ENCODE measurements at regions not wholly inside any gene's neighbourhood (a gene's known extent, or its start where the extent isn't known, plus 50 kb on each side); places are given as distances from the start of the nearest gene placed in this dataset.

DNA sequence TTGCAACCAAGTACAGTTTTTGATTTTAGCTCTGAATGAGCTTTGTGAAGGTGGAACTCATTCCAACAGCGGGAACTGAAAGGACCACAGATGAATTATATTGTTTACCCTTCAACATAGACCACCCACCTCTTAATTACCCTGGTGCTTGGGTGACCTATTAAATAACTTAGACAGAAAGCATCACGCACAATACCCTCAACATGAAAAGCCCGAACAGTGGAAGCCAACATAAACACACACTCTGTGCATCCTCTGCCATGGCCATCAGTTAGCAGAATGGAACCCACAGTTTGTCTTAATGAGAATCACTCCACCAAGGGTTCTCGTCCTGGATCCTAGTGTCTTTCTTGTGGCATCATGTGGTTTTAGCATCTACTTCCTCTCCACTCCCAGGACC is 60.5 kb downstream of the FOXF2 start:
- no peak for TF ChIP-seq EZH2 (IDR thresholded peaks at IDR 0.05; ENCODE audit: insufficient read depth, low read length)
- TF ChIP-seq, protein P1, sequence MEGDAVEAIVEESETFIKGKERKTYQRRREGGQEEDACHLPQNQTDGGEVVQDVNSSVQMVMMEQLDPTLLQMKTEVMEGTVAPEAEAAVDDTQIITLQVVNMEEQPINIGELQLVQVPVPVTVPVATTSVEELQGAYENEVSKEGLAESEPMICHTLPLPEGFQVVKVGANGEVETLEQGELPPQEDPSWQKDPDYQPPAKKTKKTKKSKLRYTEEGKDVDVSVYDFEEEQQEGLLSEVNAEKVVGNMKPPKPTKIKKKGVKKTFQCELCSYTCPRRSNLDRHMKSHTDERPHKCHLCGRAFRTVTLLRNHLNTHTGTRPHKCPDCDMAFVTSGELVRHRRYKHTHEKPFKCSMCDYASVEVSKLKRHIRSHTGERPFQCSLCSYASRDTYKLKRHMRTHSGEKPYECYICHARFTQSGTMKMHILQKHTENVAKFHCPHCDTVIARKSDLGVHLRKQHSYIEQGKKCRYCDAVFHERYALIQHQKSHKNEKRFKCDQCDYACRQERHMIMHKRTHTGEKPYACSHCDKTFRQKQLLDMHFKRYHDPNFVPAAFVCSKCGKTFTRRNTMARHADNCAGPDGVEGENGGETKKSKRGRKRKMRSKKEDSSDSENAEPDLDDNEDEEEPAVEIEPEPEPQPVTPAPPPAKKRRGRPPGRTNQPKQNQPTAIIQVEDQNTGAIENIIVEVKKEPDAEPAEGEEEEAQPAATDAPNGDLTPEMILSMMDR (IDR thresholded peaks at IDR 0.05; ENCODE audit: insufficient read depth, low read depth, low read length), result no peak

Measured in astrocyte (in vitro differentiated cells and primary cell).